H9 (cell line): ENCODE measurements at regions not wholly inside any gene's neighbourhood (a gene's known extent, or its start where the extent isn't known, plus 50 kb on each side); places are given as distances from the start of the nearest gene placed in this dataset.

Experiments
- DNase-seq: peaks from one replicate; pipeline ENCODE4 v3.0.0-alpha.2; 2017
- H2AFZ ChIP-seq: one replicate; pipeline ENCODE4 v1.6.1; 2013; ENCODE audit warnings: mild to moderate bottlenecking, low read length, control low read depth, moderate library complexity
- H2AK5ac ChIP-seq: 2 replicates; pipeline ENCODE4 v1.6.1; 2013; ENCODE audit warnings: low read length, control low read depth, mixed read lengths; ENCODE audit not compliant: insufficient read length
- H2BK120ac ChIP-seq: one replicate; pipeline ENCODE4 v1.6.1; 2013; ENCODE audit warnings: low read depth, mild to moderate bottlenecking, low read length, control low read depth, inconsistent platforms; ENCODE audit not compliant: poor library complexity, severe bottlenecking
- H2BK12ac ChIP-seq: 2 replicates; pipeline ENCODE4 v1.6.1; 2013; ENCODE audit warnings: low read length, control low read depth, mixed read lengths, low read depth; ENCODE audit not compliant: insufficient read length
- H2BK15ac ChIP-seq: 2 replicates; pipeline ENCODE4 v1.6.1; 2013; ENCODE audit warnings: low read depth, low read length, control low read depth
- H2BK20ac ChIP-seq: one replicate; pipeline ENCODE4 v1.6.1; 2013; ENCODE audit warnings: low read depth, mild to moderate bottlenecking, low read length, control low read depth, inconsistent platforms; ENCODE audit not compliant: poor library complexity, severe bottlenecking
- H2BK5ac ChIP-seq: 2 replicates; pipeline ENCODE4 v1.6.1; 2013; ENCODE audit warnings: low read length, control low read depth, mixed read lengths; ENCODE audit not compliant: insufficient read length
- H3K14ac ChIP-seq: 2 replicates; pipeline ENCODE4 v1.6.1; 2013; ENCODE audit warnings: low read length, control low read depth; ENCODE audit not compliant: insufficient read depth
- H3K18ac ChIP-seq: 2 replicates; pipeline ENCODE4 v1.6.1; 2013; ENCODE audit warnings: low read depth, mild to moderate bottlenecking, mixed read lengths, low read length, control low read depth; ENCODE audit not compliant: insufficient read length
- H3K23ac ChIP-seq: 2 replicates; pipeline ENCODE4 v1.6.1; 2013; ENCODE audit warnings: low read length, control low read depth, mixed read lengths, low read depth; ENCODE audit not compliant: insufficient read length
- H3K23me2 ChIP-seq: 2 replicates; pipeline ENCODE4 v1.6.1; 2013; ENCODE audit warnings: low read depth, mild to moderate bottlenecking, mixed read lengths, low read length, control low read depth; ENCODE audit not compliant: insufficient read length, poor library complexity, severe bottlenecking
- H3K27ac ChIP-seq: 2 replicates; pipeline ENCODE4 v1.5.1; 2013; ENCODE audit warnings: low read length, control low read depth, mixed read lengths, low read depth; ENCODE audit not compliant: insufficient read length
- H3K27me3 ChIP-seq: 2 replicates; pipeline ENCODE4 v1.6.1; 2013; ENCODE audit warnings: low read length, control low read depth, inconsistent platforms; ENCODE audit not compliant: insufficient read depth
- H3K4ac ChIP-seq: 2 replicates; pipeline ENCODE4 v1.6.1; 2013; ENCODE audit warnings: low read depth, mild to moderate bottlenecking, control low read depth, inconsistent platforms, low read length, moderate library complexity
- H3K4me1 ChIP-seq: 2 replicates; pipeline ENCODE4 v1.6.1; 2013; ENCODE audit warnings: low read length, control low read depth, inconsistent platforms; ENCODE audit not compliant: insufficient read depth
- H3K4me2 ChIP-seq: 2 replicates; pipeline ENCODE4 v1.6.1; 2013; ENCODE audit warnings: low read length, control low read depth, mixed read lengths; ENCODE audit not compliant: insufficient read length, insufficient read depth
- H3K56ac ChIP-seq: 2 replicates; pipeline ENCODE4 v1.6.1; 2013; ENCODE audit warnings: low read depth, mild to moderate bottlenecking, mixed read lengths, low read length, control low read depth; ENCODE audit not compliant: insufficient read length
- H3K79me1 ChIP-seq: 2 replicates; pipeline ENCODE4 v1.6.1; 2013; ENCODE audit warnings: low read depth, mild to moderate bottlenecking, moderate library complexity, low read length, control low read depth, inconsistent platforms; ENCODE audit not compliant: insufficient read depth, poor library complexity, severe bottlenecking
- H3K79me2 ChIP-seq: 2 replicates; pipeline ENCODE4 v1.6.1; 2013; ENCODE audit warnings: low read length, control low read depth, inconsistent platforms; ENCODE audit not compliant: insufficient read depth
- H3K9ac ChIP-seq: 2 replicates; pipeline ENCODE4 v1.6.1; 2013; ENCODE audit warnings: low read length, control low read depth, mixed read lengths; ENCODE audit not compliant: insufficient read length; ENCODE audit errors: extremely low read depth
- H3K9me3 ChIP-seq: one replicate; pipeline ENCODE4 v1.6.1; 2013; ENCODE audit warnings: low read depth, low read length, inconsistent platforms; ENCODE audit not compliant: control insufficient read depth
- H3T11ph ChIP-seq: one replicate; pipeline ENCODE4 v1.6.1; 2013; ENCODE audit warnings: mild to moderate bottlenecking, low read length, control low read depth, inconsistent platforms
- H4K20me1 ChIP-seq: one replicate; pipeline ENCODE4 v1.6.1; 2013; ENCODE audit not compliant: control insufficient read depth, insufficient read length, insufficient read depth
- H4K5ac ChIP-seq: 2 replicates; pipeline ENCODE4 v1.6.1; 2013; ENCODE audit warnings: low read depth, mild to moderate bottlenecking, mixed read lengths, low read length, control low read depth; ENCODE audit not compliant: insufficient read length
- H4K8ac ChIP-seq: replicated peaks from 2 replicates; pipeline ENCODE4 v1.6.1; 2013; ENCODE audit warnings: low read length, control low read depth, mixed read lengths, low read depth; ENCODE audit not compliant: insufficient read length
- H4K91ac ChIP-seq: 2 replicates; pipeline ENCODE4 v1.6.1; 2013; ENCODE audit warnings: low read depth, mild to moderate bottlenecking, moderate library complexity, mixed read lengths, low read length, control low read depth; ENCODE audit not compliant: insufficient read length
- H3K27ac Mint-ChIP-seq, 3 experiments: 2 replicates in 2 of 3; 3 replicates in 1 of 3; pipeline ENCODE4 v1.8.0; 2020 to 2021; ENCODE audit warnings: mixed read lengths in 3 of 3, mild to moderate bottlenecking in 1 of 3, moderate library complexity in 1 of 3
- H3K27me3 Mint-ChIP-seq: 2 replicates; pipeline ENCODE4 v1.8.0; 2021; ENCODE audit warnings: low read depth, mild to moderate bottlenecking, moderate library complexity, mixed read lengths
- H3K36me3 Mint-ChIP-seq, 3 experiments: 2 replicates in 2 of 3; 3 replicates in 1 of 3; pipeline ENCODE4 v1.8.0; 2020 to 2021; ENCODE audit warnings: low read depth in 3 of 3, mixed read lengths in 3 of 3; ENCODE audit not compliant: insufficient read depth in 1 of 3
- H3K4me1 Mint-ChIP-seq, 2 experiments: 2 replicates each; pipeline ENCODE4 v1.8.0; 2020; ENCODE audit warnings: mixed read lengths in 2 of 2
- H3K4me3 Mint-ChIP-seq, 2 experiments: 2 replicates in 1 of 2; 3 replicates in 1 of 2; pipeline ENCODE4 v1.8.0; 2020 to 2021; ENCODE audit warnings: mild to moderate bottlenecking in 2 of 2, mixed read lengths in 2 of 2, moderate library complexity in 1 of 2
- H3K9me3 Mint-ChIP-seq, 2 experiments: 2 replicates in 1 of 2; 3 replicates in 1 of 2; pipeline ENCODE4 v1.8.0; 2020; ENCODE audit warnings: mild to moderate bottlenecking in 2 of 2, mixed read lengths in 2 of 2, moderate library complexity in 1 of 2
- WGBS: extraction: QIAGEN DNeasy Blood & Tissue Kit; methylation state at CpG from one replicate; pipeline ENCODE4 v1.1.7; 2013; ENCODE audit warnings: missing lambda C conversion rate, low lambda C conversion rate, mixed read lengths; ENCODE audit not compliant: insufficient read length; ENCODE audit errors: extremely low coverage; 5-methylcytosine and 5-hydroxymethylcytosine counted together
- TF ChIP-seq, protein P1 (sequence below): fragments of 200-600 bp; sonication (generic); conservative IDR thresholded peaks from 3 replicates; pipeline ENCODE4 v1.8.0; 2021; ENCODE audit warnings: antibody characterized with exemption, mild to moderate bottlenecking

- Histone ChIP-seq H3K23ac (no peak overlapping the region), H3K14ac (no peak overlapping the region), H4K5ac (no peak overlapping the region), H3K23me2 (no peaks in the 10 kb centered on the region), H3K4me1 (no peaks in the 10 kb centered on the region; the same call in 1 of the 2 replicates), H4K20me1 (no peaks in the 10 kb centered on the region), H3K79me2 (no peaks in the 10 kb centered on the region), H3K9ac (no peak overlapping the region), H3K9me3 (no peaks in the 10 kb centered on the region), H3K56ac (no peak overlapping the region), H2BK15ac (no peak overlapping the region), H4K8ac (no peak overlapping the region), H3T11ph (no peak overlapping the region), H2AK5ac (no peak overlapping the region), H2AFZ (no peak overlapping the region), H2BK20ac (no peak overlapping the region), H3K27me3 (no peaks in the 10 kb centered on the region), H2BK120ac (no peak overlapping the region), H2BK5ac (no peak overlapping the region), H3K4me2 (no peak overlapping the region), H3K79me1 (no peaks in the 10 kb centered on the region), H3K4ac (no peak overlapping the region), H4K91ac (no peak overlapping the region), H2BK12ac (no peak overlapping the region), H3K18ac (no peak overlapping the region), H3K27ac (no peak overlapping the region)
- DNase-seq = no peak
- peaks cover 6% of the 10 kb centered on the region; the same call in 1 of the 2 replicates for H3K27me3 Mint-ChIP-seq
- H3K27ac Mint-ChIP-seq = no peak overlapping the region
- H3K36me3 Mint-ChIP-seq = no peaks in the 10 kb centered on the region; a peak in 1 of 7 replicates
- H3K4me1 Mint-ChIP-seq = peaks cover 7% of the 10 kb centered on the region in 2 experiments
- WGBS = no CpG with 5 or more reads among the region's 3 CpGs
- TF ChIP-seq, protein P1, sequence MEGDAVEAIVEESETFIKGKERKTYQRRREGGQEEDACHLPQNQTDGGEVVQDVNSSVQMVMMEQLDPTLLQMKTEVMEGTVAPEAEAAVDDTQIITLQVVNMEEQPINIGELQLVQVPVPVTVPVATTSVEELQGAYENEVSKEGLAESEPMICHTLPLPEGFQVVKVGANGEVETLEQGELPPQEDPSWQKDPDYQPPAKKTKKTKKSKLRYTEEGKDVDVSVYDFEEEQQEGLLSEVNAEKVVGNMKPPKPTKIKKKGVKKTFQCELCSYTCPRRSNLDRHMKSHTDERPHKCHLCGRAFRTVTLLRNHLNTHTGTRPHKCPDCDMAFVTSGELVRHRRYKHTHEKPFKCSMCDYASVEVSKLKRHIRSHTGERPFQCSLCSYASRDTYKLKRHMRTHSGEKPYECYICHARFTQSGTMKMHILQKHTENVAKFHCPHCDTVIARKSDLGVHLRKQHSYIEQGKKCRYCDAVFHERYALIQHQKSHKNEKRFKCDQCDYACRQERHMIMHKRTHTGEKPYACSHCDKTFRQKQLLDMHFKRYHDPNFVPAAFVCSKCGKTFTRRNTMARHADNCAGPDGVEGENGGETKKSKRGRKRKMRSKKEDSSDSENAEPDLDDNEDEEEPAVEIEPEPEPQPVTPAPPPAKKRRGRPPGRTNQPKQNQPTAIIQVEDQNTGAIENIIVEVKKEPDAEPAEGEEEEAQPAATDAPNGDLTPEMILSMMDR = no peak
- H3K9me3 Mint-ChIP-seq = no peaks in the 10 kb centered on the region
- H3K4me3 Mint-ChIP-seq = no peak overlapping the region
Measured at GRCh38 chr11:21785351-21785750, 407.5 kb upstream of the ANO5 start.
